Suprapubic skin (tissue), 4 donors: ENCODE measurements at regions not wholly inside any gene's neighbourhood (a gene's known extent, or its start where the extent isn't known, plus 50 kb on each side); places are given as distances from the start of the nearest gene placed in this dataset.

Experiments
- DNase-seq, 2 donors: peaks; one replicate each; pipeline ENCODE4 v3.0.0-alpha.2; 2019; ENCODE audit warnings: low spot score in 2 of 2
- H3K27ac ChIP-seq: fragments of 200-600 bp; sonication (generic); one replicate; pipeline ENCODE4 v1.5.1; 2019
- H3K27me3 ChIP-seq: fragments of 200-600 bp; sonication (generic); one replicate; pipeline ENCODE4 v1.5.1; 2019
- H3K36me3 ChIP-seq: fragments of 200-600 bp; sonication (generic); one replicate; pipeline ENCODE4 v1.5.1; 2019
- H3K4me1 ChIP-seq: fragments of 200-600 bp; sonication (generic); one replicate; pipeline ENCODE4 v1.5.1; 2019
- H3K4me3 ChIP-seq: fragments of 200-600 bp; sonication (generic); one replicate; pipeline ENCODE4 v1.5.1; 2019; ENCODE audit warnings: mild to moderate bottlenecking
- H3K9me3 ChIP-seq: fragments of 200-600 bp; sonication (generic); one replicate; pipeline ENCODE4 v1.5.1; 2019
- CTCF ChIP-seq, 2 donors: fragments of 200-600 bp in 1 of 2; fragments of 450-650 bp in 1 of 2; sonication (generic) in 1 of 2; IDR thresholded peaks; one replicate each; pipeline ENCODE4 v1.5.1; 2016 to 2019; ENCODE audit warnings: antibody characterized with exemption in 2 of 2, mild to moderate bottlenecking in 1 of 2, moderate library complexity in 1 of 2
- EP300 ChIP-seq: sonication (generic); formaldehyde crosslinking; IDR thresholded peaks from one replicate; pipeline ENCODE4 v1.6.1; 2017; ENCODE audit warnings: antibody characterized with exemption
- POLR2A ChIP-seq, 2 donors: fragments of 450-650 bp; IDR thresholded peaks; one replicate each; pipeline ENCODE4 v1.6.1; 2017; ENCODE audit warnings: antibody characterized with exemption in 2 of 2, mild to moderate bottlenecking in 2 of 2, moderate library complexity in 2 of 2
- POLR2AphosphoS5 ChIP-seq, 3 donors: sonication (generic); formaldehyde crosslinking; IDR thresholded peaks; one replicate each; pipeline ENCODE4 v1.6.1; 2017; ENCODE audit warnings: antibody characterized with exemption in 3 of 3
- WGBS: methylation state at CpG from one replicate; pipeline ENCODE4 v1.1.5; 2018; 5-methylcytosine and 5-hydroxymethylcytosine counted together

- WGBS: 94% methylated on average over 1 of the region's 1 CpG
- TF ChIP-seq POLR2A (IDR thresholded peaks at IDR 0.05) (no peak), EP300 (no peak), POLR2AphosphoS5 (IDR thresholded peaks at IDR 0.05) (no peak), CTCF (IDR thresholded peaks at IDR 0.05) (no peak)
- no peaks in the 10 kb centered on the region for H3K9me3 ChIP-seq
- H3K4me1 ChIP-seq: no peaks in the 10 kb centered on the region
- no peak overlapping the region for H3K27ac ChIP-seq
- no peak overlapping the region for H3K4me3 ChIP-seq
- no peaks in the 10 kb centered on the region for H3K36me3 ChIP-seq
- H3K27me3 ChIP-seq: no peaks in the 10 kb centered on the region
- no peak for DNase-seq
These were observed 784.9 kb downstream of the DNAJB9 start for GRCh38 chr7:109354552-109354951.

GRCh38 chr7:109375823-109376222 lies 806.1 kb downstream of the DNAJB9 start:
- Histone ChIP-seq H3K9me3 (no peaks in the 10 kb centered on the region), H3K36me3 (no peaks in the 10 kb centered on the region), H3K4me3 (no peak overlapping the region), H3K27me3 (no peaks in the 10 kb centered on the region), H3K27ac (no peak overlapping the region), H3K4me1 (no peaks in the 10 kb centered on the region)
- no peak for DNase-seq
- no peak for TF ChIP-seq CTCF (IDR thresholded peaks at IDR 0.05)

- Histone ChIP-seq H3K27me3 (no peaks in the 10 kb centered on the region), H3K36me3 (no peaks in the 10 kb centered on the region), H3K4me1 (no peaks in the 10 kb centered on the region), H3K9me3 (no peaks in the 10 kb centered on the region), H3K27ac (no peak overlapping the region), H3K4me3 (no peak overlapping the region)
- TF ChIP-seq POLR2AphosphoS5 (IDR thresholded peaks at IDR 0.05) (no peak), CTCF (IDR thresholded peaks at IDR 0.05) (no peak), EP300 (no peak), POLR2A (IDR thresholded peaks at IDR 0.05) (no peak)
- DNase-seq: no peak
These were observed 806.9 kb downstream of the DNAJB9 start for GRCh38 chr7:109376576-109376975.

GRCh38 chr7:109377076-109377884 lies 807.6 kb downstream of the DNAJB9 start:
- H3K36me3 ChIP-seq: no peaks in the 10 kb centered on the region
- WGBS: 68% methylated on average over 3 of the region's 3 CpGs
- DNase-seq: no peak
- no peaks in the 10 kb centered on the region for H3K4me1 ChIP-seq
- no peaks in the 10 kb centered on the region for H3K27me3 ChIP-seq
- TF ChIP-seq CTCF (IDR thresholded peaks at IDR 0.05): no peak
- H3K4me3 ChIP-seq: no peak overlapping the region
- H3K27ac ChIP-seq: no peak overlapping the region
- no peaks in the 10 kb centered on the region for H3K9me3 ChIP-seq

GRCh38 chr7:109386959-109387358 lies 817.3 kb downstream of the DNAJB9 start:
- H3K9me3 ChIP-seq: no peaks in the 10 kb centered on the region
- TF ChIP-seq POLR2A (IDR thresholded peaks at IDR 0.05) (no peak), EP300 (no peak), CTCF (IDR thresholded peaks at IDR 0.05) (no peak), POLR2AphosphoS5 (IDR thresholded peaks at IDR 0.05) (no peak)
- H3K4me1 ChIP-seq: no peaks in the 10 kb centered on the region
- no peak overlapping the region for H3K4me3 ChIP-seq
- WGBS: 88% methylated on average over 2 of the region's 2 CpGs
- no peak for DNase-seq
- no peaks in the 10 kb centered on the region for H3K36me3 ChIP-seq
- H3K27ac ChIP-seq: no peak overlapping the region
- no peaks in the 10 kb centered on the region for H3K27me3 ChIP-seq
